IMR-90 (cell line): ENCODE measurements at regions not wholly inside any gene's neighbourhood (a gene's known extent, or its start where the extent isn't known, plus 50 kb on each side); places are given as distances from the start of the nearest gene placed in this dataset.

Source experiments
- ATAC-seq: fragments of 200-7000 bp; cut with Tn5 transposase; 2 replicates; pipeline ENCODE4 v1.9.1; 2020; ENCODE audit warnings: low read depth, mild to moderate bottlenecking, moderate library complexity
- BruUV-seq: library from RNA; stranded (reverse); fragments of 400-500 nt; replicated peaks from 2 replicates; lab custom pipeline; 2021; lab: Mats Ljungman, UMichigan
- CTCF ChIA-PET: fragments of 300-600 bp; formaldehyde crosslinking; extraction: SDS; loops from one replicate; lab custom pipeline; 2021; ENCODE audit warnings: antibody characterized with exemption; lab: Yijun Ruan, JAX
- POLR2A ChIA-PET: fragments of 300-600 bp; sonication (Branson Sonifier 250); formaldehyde crosslinking; loops from one replicate; lab custom pipeline; 2022; ENCODE audit warnings: antibody characterized with exemption; ENCODE audit not compliant: unreplicated experiment; lab: Charles Lee
- DNase-seq: peaks from one replicate; pipeline ENCODE4 v3.0.0; 2013
- H2AFZ ChIP-seq: replicated peaks from 2 replicates; pipeline ENCODE3; 2013; ENCODE audit warnings: low read length, mild to moderate bottlenecking; ENCODE audit not compliant: poor library complexity
- H2AK5ac ChIP-seq: 2 replicates; pipeline ENCODE4 v1.6.1; 2013; ENCODE audit warnings: low read depth, low read length, inconsistent platforms
- H2AK9ac ChIP-seq: replicated peaks from 2 replicates; pipeline ENCODE3; 2013; ENCODE audit warnings: mild to moderate bottlenecking, low read depth, low read length, moderate library complexity; ENCODE audit not compliant: poor library complexity
- H2BK120ac ChIP-seq: 2 replicates; pipeline ENCODE4 v1.6.1; 2013; ENCODE audit warnings: low read depth, low read length, inconsistent platforms
- H2BK15ac ChIP-seq: 3 replicates; pipeline ENCODE4 v1.6.1; 2013; ENCODE audit warnings: low read depth, low read length, inconsistent platforms
- H2BK20ac ChIP-seq: 2 replicates; pipeline ENCODE4 v1.6.1; 2013; ENCODE audit warnings: low read depth, mild to moderate bottlenecking, inconsistent platforms, low read length, moderate library complexity
- H2BK5ac ChIP-seq: 2 replicates; pipeline ENCODE4 v1.6.1; 2013; ENCODE audit warnings: mild to moderate bottlenecking, low read depth, low read length, inconsistent platforms; ENCODE audit not compliant: poor library complexity, severe bottlenecking
- H3K14ac ChIP-seq: replicated peaks from 2 replicates; pipeline ENCODE4 v1.6.1; 2013; ENCODE audit warnings: low read depth, low read length, inconsistent platforms
- H3K18ac ChIP-seq: 2 replicates; pipeline ENCODE4 v1.6.1; 2013; ENCODE audit warnings: low read depth, low read length, control low read depth
- H3K23ac ChIP-seq: 2 replicates; pipeline ENCODE4 v1.6.1; 2013; ENCODE audit warnings: low read depth, low read length, inconsistent platforms
- H3K27ac ChIP-seq: 2 replicates; pipeline ENCODE4 v1.5.1; 2013; ENCODE audit warnings: mild to moderate bottlenecking, control low read depth, low read length; ENCODE audit not compliant: insufficient read depth
- H3K27me3 ChIP-seq: 2 replicates; pipeline ENCODE4 v1.6.1; 2013; ENCODE audit warnings: low read length; ENCODE audit not compliant: control insufficient read depth, insufficient read depth
- H3K36me3 ChIP-seq: 2 replicates; pipeline ENCODE4 v1.6.1; 2013; ENCODE audit warnings: low read length, mixed read lengths; ENCODE audit not compliant: control insufficient read depth, insufficient read depth
- H3K4ac ChIP-seq: 2 replicates; pipeline ENCODE4 v1.6.1; 2013; ENCODE audit warnings: low read depth, low read length, inconsistent platforms
- H3K4me1 ChIP-seq: 2 replicates; pipeline ENCODE4 v1.6.1; 2013; ENCODE audit warnings: low read length, mixed read lengths; ENCODE audit not compliant: control insufficient read depth, insufficient read depth
- H3K4me2 ChIP-seq: 2 replicates; pipeline ENCODE4 v1.6.1; 2013; ENCODE audit warnings: low read depth, mild to moderate bottlenecking, control low read depth, low read length, moderate library complexity
- H3K4me3 ChIP-seq: 2 replicates; pipeline ENCODE4 v1.5.1; 2013; ENCODE audit warnings: low read depth, mild to moderate bottlenecking, control low read depth, low read length, moderate library complexity; ENCODE audit not compliant: insufficient read depth
- H3K56ac ChIP-seq: 2 replicates; pipeline ENCODE4 v1.6.1; 2013; ENCODE audit warnings: low read length, inconsistent platforms; ENCODE audit not compliant: insufficient read depth; ENCODE audit errors: extremely low read depth
- H3K79me1 ChIP-seq, 2 experiments: 2 replicates each; pipeline ENCODE4 v1.6.1; 2013; ENCODE audit warnings: low read length in 2 of 2, inconsistent platforms in 1 of 2, low read depth in 1 of 2
- H3K9ac ChIP-seq: 2 replicates; pipeline ENCODE4 v1.6.1; 2013; ENCODE audit warnings: low read depth, low read length, control low read depth
- H3K9me1 ChIP-seq: 2 replicates; pipeline ENCODE4 v1.6.1; 2013; ENCODE audit warnings: low read length, inconsistent platforms; ENCODE audit not compliant: insufficient read depth
- H3K9me3 ChIP-seq: 2 replicates; pipeline ENCODE4 v1.6.1; 2013; ENCODE audit warnings: low read length; ENCODE audit not compliant: control insufficient read depth, insufficient read depth
- H4K20me1 ChIP-seq: 2 replicates; pipeline ENCODE4 v1.6.1; 2013; ENCODE audit warnings: low read length, inconsistent platforms; ENCODE audit not compliant: insufficient read depth
- H4K5ac ChIP-seq: 2 replicates; pipeline ENCODE4 v1.6.1; 2013; ENCODE audit warnings: mild to moderate bottlenecking, low read depth, low read length, control low read depth
- H4K8ac ChIP-seq, 2 experiments: 2 replicates each; pipeline ENCODE4 v1.6.1; 2013; ENCODE audit warnings: low read depth in 2 of 2, low read length in 2 of 2, control low read depth in 1 of 2, inconsistent platforms in 1 of 2
- H4K91ac ChIP-seq: 2 replicates; pipeline ENCODE4 v1.6.1; 2013; ENCODE audit warnings: low read depth, low read length, inconsistent platforms; ENCODE audit not compliant: insufficient read depth
- BHLHE40 ChIP-seq: fragments of 150-350 bp; IDR thresholded peaks from 2 replicates; pipeline ENCODE4 v1.6.1; 2016; ENCODE audit warnings: mild to moderate bottlenecking, low read depth, low read length
- CEBPB ChIP-seq: IDR thresholded peaks from 2 replicates; pipeline ENCODE4 v1.6.1; 2012; ENCODE audit warnings: low read depth, low read length, improper control_type of control experiment
- CHD1 ChIP-seq: IDR thresholded peaks from 2 replicates; pipeline ENCODE4 v1.6.1; 2012; ENCODE audit warnings: low read depth, low read length, improper control_type of control experiment
- CTCF ChIP-seq: conservative IDR thresholded peaks from 2 replicates; pipeline ENCODE4 v1.5.1; 2012; ENCODE audit warnings: mild to moderate bottlenecking, low read depth, low read length, improper control_type of control experiment
- ELK1 ChIP-seq: fragments of 150-350 bp; IDR thresholded peaks from 2 replicates; pipeline ENCODE4 v1.6.1; 2016; ENCODE audit warnings: low read depth, mild to moderate bottlenecking, low read length, moderate library complexity, borderline replicate concordance
- FOS ChIP-seq: fragments of 150-350 bp; IDR thresholded peaks from 2 replicates; pipeline ENCODE4 v1.6.1; 2016; ENCODE audit warnings: low read depth, low read length
- MAFK ChIP-seq: IDR thresholded peaks from 2 replicates; pipeline ENCODE4 v1.6.1; 2012; ENCODE audit warnings: low read depth, low read length, improper control_type of control experiment
- MAZ ChIP-seq: IDR thresholded peaks from 2 replicates; pipeline ENCODE4 v1.6.1; 2012; ENCODE audit warnings: low read depth, mild to moderate bottlenecking, low read length, improper control_type of control experiment, moderate library complexity, borderline replicate concordance
- MXI1 ChIP-seq: IDR thresholded peaks from 2 replicates; pipeline ENCODE4 v1.6.1; 2012; ENCODE audit warnings: low read depth, mild to moderate bottlenecking, low read length, moderate library complexity, borderline replicate concordance
- NFE2L2 ChIP-seq: fragments of 150-350 bp; IDR thresholded peaks from 2 replicates; pipeline ENCODE4 v1.6.1; 2016; ENCODE audit warnings: low read depth, mild to moderate bottlenecking, low read length
- POLR2A ChIP-seq: IDR thresholded peaks from 2 replicates; pipeline ENCODE4 v1.6.1; 2012; ENCODE audit warnings: mild to moderate bottlenecking, low read depth, low read length
- RAD21 ChIP-seq: IDR thresholded peaks from 2 replicates; pipeline ENCODE4 v1.6.1; 2012; ENCODE audit warnings: low read length, improper control_type of control experiment
- RCOR1 ChIP-seq: IDR thresholded peaks from 2 replicates; pipeline ENCODE4 v1.6.1; 2012; ENCODE audit warnings: mild to moderate bottlenecking, low read length, improper control_type of control experiment; ENCODE audit not compliant: insufficient replicate concordance
- RFX5 ChIP-seq: IDR thresholded peaks from 2 replicates; pipeline ENCODE4 v1.8.0; 2012; ENCODE audit warnings: low read depth, mild to moderate bottlenecking, low read length, moderate library complexity
- SMC3 ChIP-seq: fragments of 150-350 bp; IDR thresholded peaks from 2 replicates; pipeline ENCODE4 v1.6.1; 2016; ENCODE audit warnings: low read depth, mild to moderate bottlenecking, antibody characterized with exemption, low read length, moderate library complexity
- USF2 ChIP-seq: fragments of 150-350 bp; IDR thresholded peaks from 2 replicates; pipeline ENCODE4 v1.6.1; 2017; ENCODE audit warnings: mild to moderate bottlenecking, antibody characterized with exemption, low read length, low read depth
- WGBS, 2 experiments: methylation state at CpG; one replicate each; pipeline versions ENCODE4 v1.1.5 to v1.1.7; 2013; ENCODE audit warnings: missing lambda C conversion rate in 2 of 2; ENCODE audit not compliant: insufficient read length in 1 of 2; ENCODE audit errors: extremely low coverage in 2 of 2; 5-methylcytosine and 5-hydroxymethylcytosine counted together
- dilution Hi-C: fragments of 300-500 bp; cut with HindIII; formaldehyde crosslinking; loops from one replicate; pipeline ENCODE4 v1.14.3; 2018; ENCODE audit warnings: low sequenced_read_pairs; ENCODE audit not compliant: unreplicated experiment
- in situ Hi-C: fragments of 300-500 bp; cut with MboI; formaldehyde crosslinking; loops from 3 replicates; pipeline ENCODE4 v1.14.3; 2019; ENCODE audit warnings: low sequenced_read_pairs, inconsistent platforms, mixed read lengths
- intact Hi-C: fragments of 100-400 bp; cut with micrococcal nuclease; formaldehyde crosslinking; loops from 2 replicates; pipeline ENCODE4 v1.10.0; 2022

GRCh38 chr4:174177536-174177935 is 105.9 kb downstream of the FBXO8 start:
- no peaks in the 10 kb centered on the region for H3K36me3 ChIP-seq
- no CpG with 5 or more reads among the region's 1 CpG for WGBS, 2 experiments
- no peak overlapping the region for H2AFZ ChIP-seq
- no peak overlapping the region for H3K9ac ChIP-seq
- no peak overlapping the region for H3K27ac ChIP-seq
- no peak overlapping the region for H3K14ac ChIP-seq
- H2BK120ac ChIP-seq, result no peak overlapping the region
- intact Hi-C loops, result no loop called here
- H2BK5ac ChIP-seq, result no peak overlapping the region
- in situ Hi-C loops, result no loop called here
- POLR2A ChIA-PET, result no interaction called here
- no peak overlapping the region for H4K8ac ChIP-seq
- ATAC-seq, result no peak
- no peak overlapping the region for H4K5ac ChIP-seq
- H3K18ac ChIP-seq, result no peak overlapping the region
- H4K20me1 ChIP-seq, result no peaks in the 10 kb centered on the region
- DNase-seq, result no peak
- no peak for TF ChIP-seq ELK1
- no peak for TF ChIP-seq USF2
- no peak for TF ChIP-seq CEBPB
- TF ChIP-seq BHLHE40, result no peak
- TF ChIP-seq RFX5, result no peak
- no peak for TF ChIP-seq FOS
- TF ChIP-seq CTCF, result no peak
- TF ChIP-seq MAFK, result no peak
- no peak for TF ChIP-seq MAZ
- no peak for TF ChIP-seq POLR2A
- TF ChIP-seq MXI1, result no peak
- TF ChIP-seq RCOR1, result no peak
- no peak for TF ChIP-seq NFE2L2
- TF ChIP-seq CHD1, result no peak
- TF ChIP-seq RAD21, result no peak
- no peak for TF ChIP-seq SMC3
- dilution Hi-C loops, result no loop called here
- CTCF ChIA-PET, result interaction anchor here (0.8 kb wide), 1 partner anchor 10 kb away, joined by 3 read pairs; no protein-coding TSS in a partner anchor
- no peaks in the 10 kb centered on the region for H3K9me1 ChIP-seq
- H2AK5ac ChIP-seq, result no peak overlapping the region
- H3K79me1 ChIP-seq, result no peaks in the 10 kb centered on the region
- no TSS peak for BruUV-seq
- no peak overlapping the region for H2BK20ac ChIP-seq
- H3K27me3 ChIP-seq, result no peaks in the 10 kb centered on the region
- H3K4me3 ChIP-seq, result no peak overlapping the region
- no peaks in the 10 kb centered on the region for H3K9me3 ChIP-seq
- no peaks in the 10 kb centered on the region for H3K4me1 ChIP-seq
- no peak overlapping the region for H3K23ac ChIP-seq
- no peak overlapping the region for H3K4ac ChIP-seq
- H4K91ac ChIP-seq, result no peak overlapping the region
- H2AK9ac ChIP-seq, result no peak overlapping the region
- H3K4me2 ChIP-seq, result no peak overlapping the region
- H2BK15ac ChIP-seq, result no peak overlapping the region
- H3K56ac ChIP-seq, result no peak overlapping the region
